Kidney (tissue), 13 donors: ENCODE measurements at regions not wholly inside any gene's neighbourhood (a gene's known extent, or its start where the extent isn't known, plus 50 kb on each side); places are given as distances from the start of the nearest gene placed in this dataset.

ENCODE experiments used
- DNase-seq, 5 donors: peaks; one replicate each; pipeline ENCODE4 v3.0.0-alpha.2; 2013 to 2020
- FAIRE-seq: peaks from 2 replicates; lab custom pipeline; 2012; peaks lifted over from hg19 to GRCh38; lab: Jason Lieb, UNC
- H3K27ac ChIP-seq, 2 donors: one replicate each; pipeline ENCODE4 v1.7.0; 2013; ENCODE audit warnings: low read depth in 2 of 2, low read length in 2 of 2, inconsistent platforms in 1 of 2
- H3K27me3 ChIP-seq: one replicate; pipeline ENCODE4 v1.7.1; 2013; ENCODE audit warnings: low read length, inconsistent platforms; ENCODE audit not compliant: control insufficient read depth, insufficient read depth
- H3K36me3 ChIP-seq, 3 donors: one replicate each; pipeline versions ENCODE4 v1.7.0 to v1.7.1; 2013; ENCODE audit warnings: low read length in 3 of 3, control low read depth in 1 of 3, inconsistent platforms in 1 of 3; ENCODE audit not compliant: insufficient read depth in 3 of 3, control insufficient read depth in 2 of 3
- H3K4me1 ChIP-seq, 3 donors: one replicate each; pipeline versions ENCODE4 v1.7.0 to v1.7.1; 2013; ENCODE audit warnings: low read length in 3 of 3, inconsistent platforms in 1 of 3, low read depth in 1 of 3; ENCODE audit not compliant: control insufficient read depth in 2 of 3, insufficient read depth in 2 of 3
- H3K4me3 ChIP-seq, 3 donors: one replicate each; pipeline versions ENCODE4 v1.7.0 to v1.8.1; 2013; ENCODE audit warnings: low read length in 3 of 3, control low read depth in 1 of 3, inconsistent platforms in 1 of 3
- H3K9ac ChIP-seq, 3 donors: one replicate each; pipeline versions ENCODE4 v1.7.0 to v1.7.1; 2013; ENCODE audit warnings: low read length in 3 of 3, control low read depth in 1 of 3, inconsistent platforms in 1 of 3
- H3K9me3 ChIP-seq, 3 donors: one replicate each; pipeline versions ENCODE4 v1.7.0 to v1.7.1; 2013; ENCODE audit warnings: low read length in 3 of 3, control low read depth in 1 of 3, inconsistent platforms in 1 of 3; ENCODE audit not compliant: control insufficient read depth in 2 of 3, insufficient read depth in 1 of 3
- intact Hi-C: fragments of 100-400 bp; cut with DNase I; formaldehyde crosslinking; loops from one replicate; pipeline ENCODE4 v1.11.1; 2022
- TF ChIP-seq, protein P1 (sequence below): IDR thresholded peaks from 3 replicates; pipeline ENCODE4 v1.5.1; 2012; ENCODE audit warnings: mild to moderate bottlenecking, moderate library complexity, borderline replicate concordance; ENCODE audit not compliant: insufficient read depth; ENCODE audit errors: extremely low read depth
- donor health status: control.
- donor health status: control.
- donor health status: control.
- donor health status: control.
- donor health status: control.
- donor health status: DM: yes; HTN: yes; CAD: no.
- donor health status: Normal renal cell carcinoma (clear cell type).

DNA sequence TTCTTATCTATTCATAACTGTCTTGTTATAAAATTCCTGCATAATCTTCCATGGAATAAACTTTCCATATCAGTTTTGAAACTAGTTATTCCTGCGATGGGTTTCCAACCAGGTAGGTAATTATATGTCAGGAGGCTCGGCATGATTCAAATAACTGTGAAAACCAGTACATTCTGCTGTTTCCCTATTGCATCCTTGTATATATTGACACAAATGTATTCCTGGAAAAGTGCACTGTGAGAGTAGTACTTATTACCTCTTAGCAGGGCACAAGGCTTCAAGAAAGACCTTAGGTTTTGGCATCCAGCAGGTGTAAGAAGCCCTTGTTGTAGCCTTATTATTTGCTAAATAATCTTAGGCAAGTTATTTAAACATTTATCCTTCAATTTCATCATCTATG lies 1131.3 kb upstream of the ATXN8OS start:
- no peaks in the 10 kb centered on the region for H3K36me3 ChIP-seq
- no peaks in the 10 kb centered on the region for H3K9me3 ChIP-seq
- H3K4me3 ChIP-seq = no peak overlapping the region
- H3K27me3 ChIP-seq = no peaks in the 10 kb centered on the region
- TF ChIP-seq, protein P1, sequence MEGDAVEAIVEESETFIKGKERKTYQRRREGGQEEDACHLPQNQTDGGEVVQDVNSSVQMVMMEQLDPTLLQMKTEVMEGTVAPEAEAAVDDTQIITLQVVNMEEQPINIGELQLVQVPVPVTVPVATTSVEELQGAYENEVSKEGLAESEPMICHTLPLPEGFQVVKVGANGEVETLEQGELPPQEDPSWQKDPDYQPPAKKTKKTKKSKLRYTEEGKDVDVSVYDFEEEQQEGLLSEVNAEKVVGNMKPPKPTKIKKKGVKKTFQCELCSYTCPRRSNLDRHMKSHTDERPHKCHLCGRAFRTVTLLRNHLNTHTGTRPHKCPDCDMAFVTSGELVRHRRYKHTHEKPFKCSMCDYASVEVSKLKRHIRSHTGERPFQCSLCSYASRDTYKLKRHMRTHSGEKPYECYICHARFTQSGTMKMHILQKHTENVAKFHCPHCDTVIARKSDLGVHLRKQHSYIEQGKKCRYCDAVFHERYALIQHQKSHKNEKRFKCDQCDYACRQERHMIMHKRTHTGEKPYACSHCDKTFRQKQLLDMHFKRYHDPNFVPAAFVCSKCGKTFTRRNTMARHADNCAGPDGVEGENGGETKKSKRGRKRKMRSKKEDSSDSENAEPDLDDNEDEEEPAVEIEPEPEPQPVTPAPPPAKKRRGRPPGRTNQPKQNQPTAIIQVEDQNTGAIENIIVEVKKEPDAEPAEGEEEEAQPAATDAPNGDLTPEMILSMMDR = no peak
- no peak overlapping the region for H3K27ac ChIP-seq
- intact Hi-C loops = no loop called here
- H3K4me1 ChIP-seq = no peaks in the 10 kb centered on the region
- no peak overlapping the region for H3K9ac ChIP-seq
- no peak for FAIRE-seq
- DNase-seq = no peak

DNA sequence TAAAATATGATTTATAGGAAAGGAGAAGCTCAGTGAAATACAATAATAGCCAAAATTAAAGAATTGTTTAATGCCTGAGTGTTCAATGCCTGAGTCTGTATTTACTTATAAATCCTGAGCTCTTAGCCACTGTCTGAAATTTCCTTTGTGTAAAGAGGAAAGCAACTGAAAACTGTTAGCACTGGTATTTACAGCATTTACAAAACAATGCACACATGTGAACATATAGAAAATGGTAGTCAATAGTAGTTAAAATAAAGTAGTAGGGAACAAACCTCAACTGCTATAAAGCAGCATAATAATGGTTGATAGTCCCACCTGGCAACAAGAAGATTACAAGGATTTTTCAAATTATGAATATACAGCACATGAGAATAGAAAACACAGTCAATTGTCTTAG lies 1137.1 kb upstream of the ATXN8OS start:
- H3K36me3 ChIP-seq = no peaks in the 10 kb centered on the region
- DNase-seq = no peak
- no peaks in the 10 kb centered on the region for H3K9me3 ChIP-seq
- intact Hi-C loops = no loop called here
- TF ChIP-seq, protein P1 = no peak
- H3K27ac ChIP-seq = no peak overlapping the region
- no peaks in the 10 kb centered on the region for H3K4me1 ChIP-seq
- H3K4me3 ChIP-seq = no peak overlapping the region
- H3K9ac ChIP-seq = no peak overlapping the region
- H3K27me3 ChIP-seq = no peaks in the 10 kb centered on the region
- FAIRE-seq = no peak

DNA sequence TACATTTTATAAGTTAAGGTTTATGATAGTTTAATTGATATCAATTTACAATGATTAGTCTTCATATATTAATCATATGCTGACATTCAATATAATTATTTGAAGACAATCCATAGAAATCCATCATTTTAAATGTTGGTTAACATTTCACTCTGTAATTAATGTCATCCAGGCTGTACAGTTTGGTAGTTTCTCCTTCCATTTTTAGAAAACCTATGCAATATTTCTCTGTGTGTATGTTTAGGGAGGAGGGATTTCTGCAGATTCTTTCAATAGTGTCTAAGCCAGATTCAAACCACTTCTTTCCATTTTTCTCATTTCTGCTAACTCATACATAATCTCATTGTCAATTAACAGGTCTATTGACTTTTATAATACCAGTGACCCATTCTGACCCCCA lies 1159.0 kb upstream of the ATXN8OS start:
- FAIRE-seq (no peak), DNase-seq (no peak)
- intact Hi-C loops = no loop called here
- Histone ChIP-seq H3K27me3 (no peaks in the 10 kb centered on the region), H3K4me1 (no peaks in the 10 kb centered on the region), H3K9ac (no peak overlapping the region), H3K27ac (no peak overlapping the region), H3K36me3 (no peaks in the 10 kb centered on the region), H3K9me3 (no peaks in the 10 kb centered on the region), H3K4me3 (no peak overlapping the region)
- TF ChIP-seq, protein P1 = no peak

- FAIRE-seq (no peak), DNase-seq (no peak)
- TF ChIP-seq, protein P1 = no peak
- intact Hi-C loops = no loop called here
- Histone ChIP-seq H3K9ac (no peak overlapping the region), H3K27me3 (no peaks in the 10 kb centered on the region), H3K36me3 (no peaks in the 10 kb centered on the region), H3K9me3 (no peaks in the 10 kb centered on the region), H3K4me3 (no peak overlapping the region), H3K27ac (no peak overlapping the region), H3K4me1 (no peaks in the 10 kb centered on the region)
These were observed 1163.4 kb upstream of the ATXN8OS start for GRCh38 chr13:68944272-68944671.
